ENCODE measurements at regions not wholly inside any gene's neighbourhood (a gene's known extent, or its start where the extent isn't known, plus 50 kb on each side); places are given as distances from the start of the nearest gene placed in this dataset.

- H3K9me2 ChIP-seq (replicated peaks; ENCODE audit: low read depth, low read length), result no peaks in the 10 kb centered on the region
- H2AFZ ChIP-seq (ENCODE audit: low read length), result peak overlapping the region; percentile 85; the same call in 1 of the 2 replicates
- H3K9me3 ChIP-seq (ENCODE audit: insufficient read depth, low read depth, low read length), result no peaks in the 10 kb centered on the region
- H3K4me1 ChIP-seq (ENCODE audit: insufficient read depth, low read length, poor library complexity, severe bottlenecking), result peaks cover 47% of the 10 kb centered on the region
- H3K27me3 ChIP-seq (ENCODE audit: insufficient read depth, low read length, poor library complexity, severe bottlenecking), result no peaks in the 10 kb centered on the region
- H4K20me1 ChIP-seq (ENCODE audit: insufficient read depth, low read length, poor library complexity, severe bottlenecking), result no peaks in the 10 kb centered on the region
- TF ChIP-seq EZH2phosphoT487 (IDR thresholded peaks at IDR 0.05; ENCODE audit: borderline replicate concordance) (no peak), CTCF (conservative IDR thresholded peaks at IDR 0.05; ENCODE audit: low read length) (no peak)
- no peak overlapping the region for H3K4me2 ChIP-seq (ENCODE audit: low read depth, low read length, poor library complexity, severe bottlenecking)
- H3K4me3 ChIP-seq (ENCODE audit: low read length, poor library complexity, severe bottlenecking), result no peak overlapping the region
- H3K79me2 ChIP-seq (ENCODE audit: insufficient read depth, low read length), result no peaks in the 10 kb centered on the region
- no peaks in the 10 kb centered on the region for H3K36me3 ChIP-seq (ENCODE audit: insufficient read depth, low read length)
- H3K9ac ChIP-seq (ENCODE audit: low read depth, low read length, poor library complexity, severe bottlenecking), result no peak overlapping the region
- H3F3A ChIP-seq (ENCODE audit: low read depth), result no peaks in the 10 kb centered on the region
Observed at GRCh38 chr10:61822096-61822495, 79.4 kb upstream of the ARID5B start.

DNA sequence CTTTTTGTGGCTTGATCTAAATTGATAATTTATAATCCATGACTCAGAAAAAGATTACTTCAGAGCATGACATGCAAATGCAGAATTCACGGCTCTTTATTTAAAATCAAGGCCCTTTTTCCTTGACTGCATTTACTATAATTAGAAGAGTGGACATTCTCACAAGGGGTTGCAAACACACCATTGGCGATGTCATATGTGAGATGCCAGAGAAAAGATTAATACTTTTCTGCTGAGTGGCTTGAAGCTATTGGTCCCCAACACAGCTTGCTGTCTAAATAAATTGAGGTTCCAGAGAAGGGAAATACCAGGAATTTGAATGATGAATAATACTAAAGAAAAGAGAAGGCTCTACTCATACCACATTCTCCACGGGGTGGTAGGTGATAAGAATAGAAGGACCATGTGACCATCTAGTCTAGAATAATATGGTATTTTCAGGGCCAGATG, 78.7 kb upstream of the ARID5B start:
- Histone ChIP-seq H3K9ac (ENCODE audit: low read depth, low read length, poor library complexity, severe bottlenecking) (no peak overlapping the region), H4K20me1 (ENCODE audit: insufficient read depth, low read length, poor library complexity, severe bottlenecking) (no peaks in the 10 kb centered on the region), H3K4me2 (ENCODE audit: low read depth, low read length, poor library complexity, severe bottlenecking) (no peak overlapping the region), H3K4me3 (ENCODE audit: low read length, poor library complexity, severe bottlenecking) (no peak overlapping the region), H2AFZ (ENCODE audit: low read length) (no peak overlapping the region), H3K9me3 (ENCODE audit: insufficient read depth, low read depth, low read length) (no peaks in the 10 kb centered on the region), H3K4me1 (ENCODE audit: insufficient read depth, low read length, poor library complexity, severe bottlenecking) (peaks cover 40% of the 10 kb centered on the region), H3F3A (ENCODE audit: low read depth) (no peaks in the 10 kb centered on the region), H3K79me2 (ENCODE audit: insufficient read depth, low read length) (no peaks in the 10 kb centered on the region), H3K27me3 (ENCODE audit: insufficient read depth, low read length, poor library complexity, severe bottlenecking) (no peaks in the 10 kb centered on the region), H3K9me2 (replicated peaks; ENCODE audit: low read depth, low read length) (no peaks in the 10 kb centered on the region), H3K36me3 (ENCODE audit: insufficient read depth, low read length) (no peaks in the 10 kb centered on the region)
- TF ChIP-seq CTCF (conservative IDR thresholded peaks at IDR 0.05; ENCODE audit: low read length), result no peak
- TF ChIP-seq EZH2phosphoT487 (IDR thresholded peaks at IDR 0.05; ENCODE audit: borderline replicate concordance), result no peak

DNA sequence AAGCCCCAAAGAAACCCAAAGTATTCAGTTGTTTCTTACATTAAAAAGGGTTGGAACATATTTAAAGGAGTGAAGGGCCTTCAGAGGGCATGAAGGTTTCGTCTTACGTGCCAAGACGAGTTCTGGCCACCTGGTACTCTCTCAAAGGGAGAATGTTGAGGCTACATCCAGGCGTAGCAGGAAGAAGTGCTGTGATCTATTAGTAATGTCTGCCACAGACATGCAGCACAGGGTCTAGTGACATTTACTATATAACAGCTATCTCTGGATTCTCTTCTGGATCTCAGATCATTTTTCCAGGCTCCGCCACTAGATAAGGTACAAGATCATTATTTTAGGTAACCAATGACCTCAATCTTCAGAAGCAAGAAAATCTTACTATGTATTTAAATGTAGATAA, 76.5 kb upstream of the ARID5B start:
- no peaks in the 10 kb centered on the region for H3K79me2 ChIP-seq (ENCODE audit: insufficient read depth, low read length)
- no peaks in the 10 kb centered on the region for H3K36me3 ChIP-seq (ENCODE audit: insufficient read depth, low read length)
- H2AFZ ChIP-seq (ENCODE audit: low read length), result peak overlapping the region; percentile 81
- H3K9me2 ChIP-seq (replicated peaks; ENCODE audit: low read depth, low read length), result no peaks in the 10 kb centered on the region
- H3K4me2 ChIP-seq (ENCODE audit: low read depth, low read length, poor library complexity, severe bottlenecking), result no peak overlapping the region
- TF ChIP-seq CTCF (conservative IDR thresholded peaks at IDR 0.05; ENCODE audit: low read length), result no peak
- TF ChIP-seq EZH2phosphoT487 (IDR thresholded peaks at IDR 0.05; ENCODE audit: borderline replicate concordance), result no peak
- no peaks in the 10 kb centered on the region for H3F3A ChIP-seq (ENCODE audit: low read depth)
- no peak overlapping the region for H3K4me3 ChIP-seq (ENCODE audit: low read length, poor library complexity, severe bottlenecking)
- peaks cover 22% of the 10 kb centered on the region for H3K4me1 ChIP-seq (ENCODE audit: insufficient read depth, low read length, poor library complexity, severe bottlenecking)
- H3K9ac ChIP-seq (ENCODE audit: low read depth, low read length, poor library complexity, severe bottlenecking), result no peak overlapping the region
- H3K9me3 ChIP-seq (ENCODE audit: insufficient read depth, low read depth, low read length), result no peaks in the 10 kb centered on the region
- no peaks in the 10 kb centered on the region for H4K20me1 ChIP-seq (ENCODE audit: insufficient read depth, low read length, poor library complexity, severe bottlenecking)
- no peaks in the 10 kb centered on the region for H3K27me3 ChIP-seq (ENCODE audit: insufficient read depth, low read length, poor library complexity, severe bottlenecking)
